GM19238 (cell line): ENCODE measurements at regions not wholly inside any gene's neighbourhood (a gene's known extent, or its start where the extent isn't known, plus 50 kb on each side); places are given as distances from the start of the nearest gene placed in this dataset.

ENCODE experiments used
- DNase-seq: peaks from one replicate; pipeline ENCODE4 v3.0.0; 2011; ENCODE audit warnings: low spot score; ENCODE audit not compliant: insufficient read length

DNA sequence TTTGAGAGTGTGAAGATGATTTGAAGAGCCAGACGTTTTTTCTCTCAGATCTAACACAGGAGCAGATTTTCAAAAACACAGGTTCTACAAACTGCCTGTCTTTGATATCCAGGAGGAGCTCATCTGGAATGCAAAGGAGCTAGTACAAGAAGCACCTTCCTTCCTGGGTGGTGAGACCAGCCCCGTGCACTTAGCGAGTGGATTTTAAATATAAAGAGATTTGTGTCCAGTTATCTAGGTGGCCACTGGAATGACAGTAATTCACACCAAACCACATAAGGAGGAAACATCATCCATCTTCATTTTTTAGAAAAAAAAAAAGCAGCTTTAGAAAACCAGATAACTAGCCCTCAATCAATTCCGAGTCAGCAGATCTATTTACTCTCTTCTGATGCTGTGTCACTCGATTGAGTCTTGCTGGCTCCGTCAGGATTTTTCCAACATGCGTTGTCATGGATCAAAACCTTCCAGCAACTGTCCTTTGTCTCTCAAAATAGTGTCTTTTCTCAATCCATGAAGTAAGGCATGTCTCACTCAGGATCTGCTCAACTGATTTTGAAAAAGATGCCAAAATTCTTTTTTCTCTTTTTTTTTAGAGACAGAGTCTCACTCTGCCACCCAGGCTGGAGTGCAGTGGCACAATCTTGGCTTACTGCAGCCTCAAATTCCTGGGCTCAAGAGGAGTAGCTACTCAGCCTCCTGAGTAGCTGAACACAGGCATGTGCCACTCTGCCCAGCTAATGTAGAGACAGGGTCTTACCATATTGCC is 451.2 kb upstream of the PSMD7 start:
- no peak for DNase-seq

- DNase-seq, result no peak
These were observed 455.9 kb upstream of the PSMD7 start for GRCh38 chr16:73840728-73841127.

DNA sequence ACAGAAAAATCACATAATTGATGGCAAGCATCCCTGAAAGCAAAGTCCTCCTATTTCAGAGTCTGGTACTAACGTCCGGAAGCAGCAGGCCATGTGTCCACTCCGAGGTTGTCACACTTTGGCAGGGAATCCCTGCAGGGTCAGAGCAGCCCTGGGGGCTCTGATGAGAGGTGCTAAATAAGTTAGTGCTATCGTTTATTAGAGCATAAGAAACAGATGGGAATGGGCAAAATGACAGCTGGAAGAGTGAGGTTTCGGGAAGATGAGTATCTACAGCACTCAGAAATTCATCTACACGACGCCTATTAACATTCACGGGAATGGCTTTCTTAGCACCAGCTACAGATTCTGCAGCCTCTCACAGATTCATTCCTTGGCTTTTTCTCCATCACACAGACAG is 465.4 kb upstream of the PSMD7 start:
- no peak for DNase-seq

GRCh38 chr16:73823205-73823849 is 473.3 kb upstream of the PSMD7 start:
- DNase-seq, result no peak

DNA sequence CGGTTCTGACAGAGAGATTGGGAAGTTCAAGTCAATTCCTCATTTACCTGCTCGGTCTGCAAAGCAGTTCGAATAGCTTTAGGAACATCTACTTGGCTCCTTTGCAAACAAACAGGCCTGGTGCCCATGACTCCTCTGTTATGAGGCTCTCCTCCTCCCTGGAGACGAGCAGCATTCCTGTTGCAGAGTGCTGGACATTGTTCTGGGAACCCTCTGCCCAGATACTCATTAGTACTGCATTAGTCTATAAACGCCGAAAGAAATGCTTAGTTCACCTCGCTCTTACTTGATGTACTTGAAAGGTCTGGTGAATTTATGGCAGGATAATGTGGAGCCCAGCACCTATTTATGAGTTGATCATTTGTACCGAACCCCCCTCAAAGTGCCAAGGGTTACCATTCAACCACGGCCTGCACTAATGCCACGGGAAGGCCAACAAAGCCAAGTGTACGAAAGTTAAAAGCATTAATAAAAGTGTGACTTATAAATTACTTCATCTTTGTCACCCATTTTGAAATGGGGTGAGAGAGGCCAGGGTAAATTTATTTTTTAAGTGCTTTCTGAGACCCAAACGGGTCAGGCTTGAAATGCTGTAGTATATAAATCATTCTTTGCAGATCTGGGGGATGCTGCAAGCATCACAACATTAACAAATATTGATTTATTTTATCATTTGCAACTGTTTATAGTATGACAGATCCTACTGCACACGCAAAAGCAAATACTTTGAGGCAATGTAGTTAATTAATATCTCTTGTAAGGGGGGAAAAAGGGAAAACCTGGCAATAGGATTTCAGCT is 478.9 kb upstream of the PSMD7 start:
- DNase-seq, result no peak

- DNase-seq, result no peak
These were observed 483.1 kb upstream of the PSMD7 start for GRCh38 chr16:73813527-73813926.

DNA sequence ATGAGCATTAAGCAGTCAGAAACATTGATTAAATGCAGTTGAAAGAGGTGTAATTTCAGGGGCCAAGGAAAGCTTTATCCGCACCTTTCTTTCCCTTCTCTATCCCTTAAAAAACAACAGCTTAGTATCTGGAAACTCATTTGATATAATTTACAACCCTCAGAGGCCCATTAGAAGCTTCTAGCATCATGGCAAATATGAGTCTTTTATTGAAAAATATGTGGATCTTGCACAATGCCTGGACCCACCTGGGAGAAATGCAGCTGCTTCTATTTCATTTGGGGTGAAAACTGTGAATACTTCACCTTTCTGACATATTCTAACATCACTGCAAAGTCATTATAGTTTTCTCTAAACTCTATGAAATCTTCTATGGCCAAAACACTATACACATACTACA is 492.2 kb upstream of the PSMD7 start:
- no peak for DNase-seq

- DNase-seq, result no peak
These were observed 498.1 kb upstream of the PSMD7 start for GRCh38 chr16:73798471-73798870.

DNA sequence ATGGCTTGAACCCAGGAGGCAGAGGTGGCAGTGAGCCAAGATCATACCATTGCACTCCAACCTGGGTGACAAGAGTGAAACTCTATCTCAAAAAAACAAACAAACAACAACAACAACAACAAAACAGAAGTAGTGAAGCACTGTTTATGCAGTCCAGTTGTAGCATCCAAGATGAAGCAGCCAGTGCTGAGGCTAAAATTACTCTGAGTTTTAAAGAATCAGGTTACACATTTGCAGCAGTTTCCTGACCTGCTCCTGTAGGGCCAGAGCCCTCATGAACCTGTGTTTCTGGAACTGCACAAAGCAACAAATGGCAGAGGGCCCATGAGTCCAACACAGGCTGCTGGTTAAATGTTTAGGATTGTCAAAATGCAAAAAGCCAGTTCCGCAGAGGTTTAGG is 499.5 kb upstream of the PSMD7 start:
- DNase-seq, result no peak

GRCh38 chr16:73796241-73796640 is 500.4 kb upstream of the PSMD7 start:
- DNase-seq, result no peak

DNA sequence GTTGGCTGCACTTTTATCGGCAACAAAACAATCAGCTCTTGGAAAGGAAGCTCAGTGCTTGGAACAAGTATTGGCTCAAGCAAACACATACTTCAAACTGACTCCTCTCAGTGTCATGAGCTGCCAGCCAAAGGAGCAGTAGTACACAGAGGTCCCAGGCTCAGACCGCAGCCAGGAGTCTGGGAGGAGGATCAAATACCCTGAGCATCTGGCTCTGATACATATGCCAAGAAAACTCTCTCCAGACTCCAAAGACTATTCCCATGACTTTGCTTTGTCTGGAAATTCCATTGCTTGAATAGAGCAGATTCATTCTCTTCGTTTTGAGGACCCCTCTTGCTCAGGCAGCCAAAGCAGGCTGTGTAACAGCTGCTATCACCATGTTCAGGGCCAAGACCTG is 501.6 kb upstream of the PSMD7 start:
- DNase-seq, result no peak

GRCh38 chr16:73793871-73794437 is 502.7 kb upstream of the PSMD7 start:
- DNase-seq, result no peak

GRCh38 chr16:73793260-73793659 is 503.4 kb upstream of the PSMD7 start:
- DNase-seq, result no peak

DNA sequence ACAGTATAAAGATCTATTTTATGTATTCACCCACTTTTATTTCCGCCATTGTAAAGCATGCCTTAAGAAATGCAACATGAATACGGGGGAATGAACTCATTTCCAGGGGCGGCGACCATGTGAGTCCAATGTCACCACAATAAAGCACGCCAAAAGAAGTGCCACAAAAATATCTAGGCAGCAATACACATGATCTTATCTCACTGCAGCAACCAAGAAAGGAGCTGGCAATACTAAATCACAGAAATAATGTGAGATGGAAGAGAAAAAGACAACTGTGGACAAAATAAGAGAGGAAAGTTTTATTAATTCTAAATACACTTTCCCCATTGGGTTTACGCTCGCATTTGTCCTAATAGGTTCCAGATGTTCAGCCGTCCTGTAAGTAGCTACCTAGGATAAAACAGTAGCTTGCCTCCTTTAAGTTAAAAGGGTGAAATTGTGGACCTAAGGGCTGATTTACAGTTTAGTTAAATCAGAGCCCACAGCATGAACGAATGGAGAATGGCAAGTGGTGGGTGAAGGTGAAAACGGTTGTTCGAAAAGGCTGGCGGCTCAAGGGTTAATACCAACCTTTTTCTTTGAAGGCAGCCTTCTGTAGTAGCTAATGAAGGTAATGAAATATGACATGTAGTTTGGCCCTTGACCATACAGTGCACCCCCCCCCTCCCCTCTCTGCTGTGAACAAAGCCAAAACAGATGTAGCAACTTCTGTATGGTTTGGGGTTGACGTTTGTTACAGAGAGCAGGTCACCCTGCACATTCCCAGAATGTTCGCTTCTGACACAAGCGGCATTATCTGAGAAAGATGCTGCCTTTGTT is 504.2 kb upstream of the PSMD7 start:
- no peak for DNase-seq

- DNase-seq, result no peak
These were observed 515.3 kb upstream of the PSMD7 start for GRCh38 chr16:73781297-73781696.

GRCh38 chr16:73778887-73779286 is 517.7 kb upstream of the PSMD7 start:
- no peak for DNase-seq

GRCh38 chr16:73775841-73776388 is 520.7 kb upstream of the PSMD7 start:
- no peak for DNase-seq

GRCh38 chr16:73771196-73772064 is 525.2 kb upstream of the PSMD7 start:
- no peak for DNase-seq

- DNase-seq, result no peak
These were observed 527.8 kb upstream of the PSMD7 start for GRCh38 chr16:73768786-73769203.

DNA sequence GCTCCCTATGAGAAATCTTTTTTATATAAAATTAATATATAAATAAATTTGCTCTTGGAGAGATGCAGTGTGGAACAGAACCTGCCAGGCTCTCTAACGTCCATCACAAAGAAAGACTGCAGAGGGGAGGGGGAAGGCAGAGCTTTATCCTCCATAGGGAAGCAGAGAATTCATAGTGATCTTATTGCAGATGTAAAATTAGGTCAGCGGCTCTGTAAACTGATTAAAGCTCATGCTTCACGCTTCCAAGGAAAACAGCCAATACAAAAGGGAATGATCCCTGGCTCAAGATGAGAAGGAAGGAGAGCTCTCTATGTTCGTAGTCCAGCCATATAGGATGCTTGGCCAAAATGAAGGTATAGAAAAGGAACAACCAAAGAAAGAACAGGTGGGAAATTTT is 532.3 kb upstream of the PSMD7 start:
- DNase-seq, result no peak
